B cell (primary cell): ENCODE measurements at regions not wholly inside any gene's neighbourhood (a gene's known extent, or its start where the extent isn't known, plus 50 kb on each side); places are given as distances from the start of the nearest gene placed in this dataset.

ENCODE experiments used
- ATAC-seq: fragments of 200-7000 bp; cut with Tn5 transposase; one replicate; pipeline ENCODE4 v1.10.0; 2021; ENCODE audit warnings: low read depth, mild to moderate bottlenecking, moderate number of reproducible peaks, moderate library complexity
- CTCF ChIA-PET: fragments of 350-600 bp; sonication (Branson Sonifier 250); formaldehyde crosslinking; loops from one replicate; lab custom pipeline; 2021; ENCODE audit warnings: antibody characterized with exemption, inconsistent platforms; lab: Charles Lee
- POLR2A ChIA-PET: fragments of 350-600 bp; sonication (Branson Sonifier 250); formaldehyde crosslinking; loops from one replicate; lab custom pipeline; 2021; ENCODE audit warnings: antibody characterized with exemption; lab: Charles Lee
- DNase-seq: peaks from one replicate; pipeline ENCODE4 v3.0.0; 2013
- H2AFZ ChIP-seq: 2 replicates; pipeline ENCODE4 v1.6.1; 2012; ENCODE audit warnings: mild to moderate bottlenecking, low read depth, low read length; ENCODE audit not compliant: insufficient read depth, poor library complexity, severe bottlenecking
- H3K27ac ChIP-seq, 2 donors: 1 replicate in 1 of 2; 2 replicates in 1 of 2; pipeline ENCODE4 v1.5.1; 2012 to 2013; ENCODE audit warnings: low read length in 2 of 2, mild to moderate bottlenecking in 2 of 2, moderate library complexity in 1 of 2
- H3K27me3 ChIP-seq, 4 experiments: fragments of 200-600 bp in 1 of 4; sonication (generic) in 1 of 4; replicated peaks in 1 of 4; 1 replicate in 2 of 4; 2 replicates in 2 of 4; pipeline versions ENCODE4 v1.6.1 to v1.7.0; 2013 to 2016; ENCODE audit warnings: low read length in 3 of 4, mild to moderate bottlenecking in 2 of 4, mixed read lengths in 1 of 4, moderate library complexity in 1 of 4; ENCODE audit not compliant: insufficient read depth in 4 of 4, control insufficient read depth in 3 of 4; ENCODE audit errors: control extremely low read depth in 1 of 4
- H3K36me3 ChIP-seq, 2 experiments: replicated peaks in 1 of 2; 1 replicate in 1 of 2; 2 replicates in 1 of 2; pipeline versions ENCODE4 v1.6.1 to v1.7.1; 2013; ENCODE audit warnings: low read length in 1 of 2; ENCODE audit not compliant: insufficient read depth in 2 of 2, control insufficient read depth in 1 of 2; ENCODE audit errors: control extremely low read depth in 1 of 2, extremely low read depth in 1 of 2
- H3K4me1 ChIP-seq, 2 donors: fragments of 200-600 bp in 1 of 2; sonication (generic) in 1 of 2; 1 replicate in 1 of 2; 2 replicates in 1 of 2; pipeline versions ENCODE4 v1.5.1 to v1.6.1; 2013 to 2017; ENCODE audit warnings: low read length in 2 of 2; ENCODE audit not compliant: control insufficient read depth in 2 of 2, insufficient read depth in 2 of 2
- H3K4me2 ChIP-seq: replicated peaks from 2 replicates; pipeline ENCODE3; 2012; ENCODE audit warnings: mild to moderate bottlenecking, low read depth, low read length; ENCODE audit not compliant: poor library complexity, severe bottlenecking
- H3K4me3 ChIP-seq, 5 experiments: fragments of 200-600 bp in 1 of 5; sonication (generic) in 1 of 5; 1 replicate in 3 of 5; 2 replicates in 2 of 5; pipeline versions ENCODE4 v1.5.1 to v1.7.0; 2011 to 2016; ENCODE audit warnings: low read length in 4 of 5, mild to moderate bottlenecking in 4 of 5, low read depth in 2 of 5, control low read depth in 1 of 5, moderate library complexity in 1 of 5; ENCODE audit not compliant: insufficient read depth in 1 of 5; ENCODE audit errors: control extremely low read depth in 1 of 5, extremely low read depth in 1 of 5
- H3K79me2 ChIP-seq: fragments of 200-600 bp; sonication (generic); one replicate; pipeline ENCODE4 v1.6.0; 2016; ENCODE audit warnings: low read length; ENCODE audit not compliant: control insufficient read depth, insufficient read depth
- H3K9ac ChIP-seq: fragments of 200-600 bp; sonication (generic); 2 replicates; pipeline ENCODE4 v1.6.1; 2017; ENCODE audit warnings: mild to moderate bottlenecking, low read length, moderate library complexity
- H3K9me3 ChIP-seq, 3 donors: one replicate each; pipeline versions ENCODE4 v1.6.1 to v1.7.1; 2013; ENCODE audit warnings: low read length in 2 of 3; ENCODE audit not compliant: control insufficient read depth in 2 of 3, insufficient read depth in 1 of 3; ENCODE audit errors: control extremely low read depth in 1 of 3
- H4K20me1 ChIP-seq: 2 replicates; pipeline ENCODE4 v1.6.0; 2012; ENCODE audit warnings: mild to moderate bottlenecking, low read length; ENCODE audit not compliant: insufficient read depth, control insufficient read depth, poor library complexity, severe bottlenecking
- H3K27ac Mint-ChIP-seq: one replicate; pipeline ENCODE4 v1.8.0; 2021; ENCODE audit warnings: mixed read lengths
- H3K27me3 Mint-ChIP-seq: one replicate; pipeline ENCODE4 v1.8.0; 2021; ENCODE audit warnings: mixed read lengths
- H3K4me1 Mint-ChIP-seq: one replicate; pipeline ENCODE4 v1.8.0; 2021; ENCODE audit warnings: mixed read lengths
- H3K4me3 Mint-ChIP-seq: one replicate; pipeline ENCODE4 v1.8.0; 2021; ENCODE audit warnings: mixed read lengths
- H3K9me3 Mint-ChIP-seq: one replicate; pipeline ENCODE4 v1.8.0; 2022; ENCODE audit warnings: mixed read lengths; ENCODE audit not compliant: insufficient read depth
- CTCF ChIP-seq: fragments of 200-600 bp; IDR thresholded peaks from one replicate; pipeline ENCODE4 v1.8.0; 2022; ENCODE audit warnings: antibody characterized with exemption, mild to moderate bottlenecking
- EZH2 ChIP-seq: IDR thresholded peaks from 2 replicates; pipeline ENCODE4 v1.6.1; 2012; ENCODE audit warnings: borderline replicate concordance, low read depth, mild to moderate bottlenecking, moderate library complexity, low read length; ENCODE audit not compliant: insufficient read depth, poor library complexity, severe bottlenecking
- WGBS: methylation state at CpG from one replicate; pipeline ENCODE4 v1.1.5; 2013; ENCODE audit warnings: missing lambda C conversion rate; ENCODE audit not compliant: insufficient coverage; 5-methylcytosine and 5-hydroxymethylcytosine counted together
- intact Hi-C: fragments of 100-400 bp; cut with micrococcal nuclease; formaldehyde crosslinking; loops from one replicate; pipeline ENCODE4 v1.10.0; 2022

GRCh38 chr4:74624351-74625151 lies 169.8 kb downstream of the BTC start:
- no peak overlapping the region for H3K4me3 ChIP-seq
- POLR2A ChIA-PET = no interaction called here
- H3K9me3 ChIP-seq = no peaks in the 10 kb centered on the region
- Mint-ChIP-seq H3K27me3 (peaks cover 8% of the 10 kb centered on the region), H3K4me3 (no peak overlapping the region), H3K4me1 (no peaks in the 10 kb centered on the region), H3K9me3 (no peaks in the 10 kb centered on the region), H3K27ac (no peak overlapping the region)
- intact Hi-C loops = no loop called here
- H3K4me2 ChIP-seq = no peak overlapping the region
- CTCF ChIA-PET = interaction anchor here (1.1 to 4.2 kb wide), 4 partner anchors 16 to 396 kb away, joined by 5 to 48 read pairs (median 11); no protein-coding TSS in a partner anchor
- no peak overlapping the region for H2AFZ ChIP-seq
- no peaks in the 10 kb centered on the region for H3K4me1 ChIP-seq
- H3K79me2 ChIP-seq = no peaks in the 10 kb centered on the region
- H3K27me3 ChIP-seq = no peaks in the 10 kb centered on the region
- ATAC-seq (no peak), DNase-seq (no peak)
- no peaks in the 10 kb centered on the region for H4K20me1 ChIP-seq
- no peaks in the 10 kb centered on the region for H3K36me3 ChIP-seq
- H3K27ac ChIP-seq = no peak overlapping the region
- 90% methylated on average over 2 of the region's 5 CpGs for WGBS
- TF ChIP-seq CTCF (no peak), EZH2 (no peak)
- no peak overlapping the region for H3K9ac ChIP-seq

- Mint-ChIP-seq H3K9me3 (no peaks in the 10 kb centered on the region), H3K4me3 (no peak overlapping the region), H3K27me3 (peaks cover 8% of the 10 kb centered on the region), H3K4me1 (no peaks in the 10 kb centered on the region), H3K27ac (no peak overlapping the region)
- Histone ChIP-seq H2AFZ (no peak overlapping the region), H3K4me1 (no peaks in the 10 kb centered on the region), H3K27me3 (no peaks in the 10 kb centered on the region), H3K36me3 (no peaks in the 10 kb centered on the region), H4K20me1 (no peaks in the 10 kb centered on the region), H3K79me2 (no peaks in the 10 kb centered on the region), H3K9me3 (no peaks in the 10 kb centered on the region), H3K27ac (no peak overlapping the region), H3K4me2 (no peak overlapping the region), H3K4me3 (no peak overlapping the region), H3K9ac (no peak overlapping the region)
- TF ChIP-seq EZH2 (no peak), CTCF (no peak)
- ChIA-PET POLR2A (no interaction called here), CTCF (no interaction called here)
- ATAC-seq = no peak
- intact Hi-C loops = no loop called here
- WGBS = no CpG with 5 or more reads among the region's 1 CpG
- DNase-seq = no peak
These were observed 168.3 kb downstream of the BTC start for GRCh38 chr4:74625981-74626380.
